ENCODE measurements at regions not wholly inside any gene's neighbourhood (a gene's known extent, or its start where the extent isn't known, plus 50 kb on each side); places are given as distances from the start of the nearest gene placed in this dataset.
"Not testable (repeated sequence)": the region's sequence is repeated elsewhere in the genome, so short reads cannot be mapped to it uniquely, and the experiment has no call there.

GRCh38 chr4:170348945-170349344 is 259.2 kb upstream of the AADAT start:
- no peak for DNase-seq (ENCODE audit: low read depth)

GRCh38 chr4:170347191-170347590 is 257.4 kb upstream of the AADAT start:
- not testable (repeated sequence) for DNase-seq (ENCODE audit: low read depth); H3K4me3 ChIP-seq (ENCODE audit: low read depth, low read length)

More at GRCh38 chr4:170348945-170349344, 259.2 kb upstream of the AADAT start:
- TF ChIP-seq CTCF (IDR thresholded peaks at IDR 0.05; ENCODE audit: insufficient read depth, low read depth, low read length, missing control alignments): no peak
- H3K4me3 ChIP-seq (ENCODE audit: low read depth, low read length): no peak overlapping the region

GRCh38 chr4:170339522-170339921 is 249.8 kb upstream of the AADAT start:
- no peak for DNase-seq (ENCODE audit: low read depth)
- no peak for TF ChIP-seq CTCF (IDR thresholded peaks at IDR 0.05; ENCODE audit: insufficient read depth, low read depth, low read length, missing control alignments)
- H3K4me3 ChIP-seq (ENCODE audit: low read depth, low read length): no peak overlapping the region

- no peak for TF ChIP-seq CTCF (IDR thresholded peaks at IDR 0.05; ENCODE audit: insufficient read depth, low read depth, low read length, missing control alignments)
- DNase-seq (ENCODE audit: low read depth): peak; percentile 73
- H3K4me3 ChIP-seq (ENCODE audit: low read depth, low read length): no peak overlapping the region
Measured at GRCh38 chr4:170336238-170336775, 246.6 kb upstream of the AADAT start.

- no peak for TF ChIP-seq CTCF (IDR thresholded peaks at IDR 0.05; ENCODE audit: insufficient read depth, low read depth, low read length, missing control alignments)
- DNase-seq (ENCODE audit: low read depth): peak; percentile 18
- H3K4me3 ChIP-seq (ENCODE audit: low read depth, low read length): no peak overlapping the region
Measured at GRCh38 chr4:170325599-170325998, 235.8 kb upstream of the AADAT start.

- no peak for DNase-seq (ENCODE audit: low read depth)
- H3K4me3 ChIP-seq (ENCODE audit: low read depth, low read length): no peak overlapping the region
- TF ChIP-seq CTCF (IDR thresholded peaks at IDR 0.05; ENCODE audit: insufficient read depth, low read depth, low read length, missing control alignments): no peak
Measured at GRCh38 chr4:170323623-170324022, 233.9 kb upstream of the AADAT start.

- H3K4me3 ChIP-seq (ENCODE audit: low read depth, low read length): no peak overlapping the region
- DNase-seq (ENCODE audit: low read depth): no peak
- no peak for TF ChIP-seq CTCF (IDR thresholded peaks at IDR 0.05; ENCODE audit: insufficient read depth, low read depth, low read length, missing control alignments)
Measured at GRCh38 chr4:170307182-170307581, 217.4 kb upstream of the AADAT start.
